Kidney epithelial cell (primary cell): ENCODE measurements at regions not wholly inside any gene's neighbourhood (a gene's known extent, or its start where the extent isn't known, plus 50 kb on each side); places are given as distances from the start of the nearest gene placed in this dataset.

Experiments
- DNase-seq: peaks from one replicate; pipeline ENCODE4 v3.0.0-alpha.2; 2010; ENCODE audit warnings: low read depth
- H3K27me3 ChIP-seq: 2 replicates; pipeline ENCODE4 v1.6.0; 2011; ENCODE audit warnings: low read length; ENCODE audit not compliant: control insufficient read depth, insufficient read depth
- H3K36me3 ChIP-seq: 2 replicates; pipeline ENCODE4 v1.5.1; 2011; ENCODE audit warnings: low read length; ENCODE audit not compliant: control insufficient read depth, insufficient read depth
- H3K4me3 ChIP-seq: 2 replicates; pipeline ENCODE4 v1.5.1; 2011; ENCODE audit warnings: low read depth, mild to moderate bottlenecking, control low read depth, low read length
- CTCF ChIP-seq: IDR thresholded peaks from 2 replicates; pipeline ENCODE4 v1.5.1; 2011; ENCODE audit warnings: mild to moderate bottlenecking, moderate library complexity, low read length, control low read depth, inconsistent platforms; ENCODE audit not compliant: insufficient read depth, poor library complexity, severe bottlenecking

DNA sequence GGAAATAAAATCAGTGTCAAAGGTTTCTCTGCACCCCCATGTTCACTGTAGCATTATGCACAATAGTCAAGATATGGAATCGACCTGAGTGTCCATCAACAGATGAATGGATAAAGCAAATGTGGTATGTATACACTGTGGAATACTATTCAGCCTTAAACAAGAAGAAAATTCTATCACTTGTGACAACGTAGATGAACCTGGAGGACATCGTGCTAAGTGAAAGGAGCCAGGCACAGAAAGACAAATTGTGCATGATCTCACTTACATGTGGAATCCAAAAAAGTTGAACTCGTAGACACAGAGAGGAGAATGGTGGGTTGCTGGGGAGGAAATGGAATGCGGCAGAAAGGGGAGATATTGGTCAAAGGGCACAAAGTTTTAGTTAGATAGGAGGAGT, 136.3 kb upstream of the ESR1 start:
- Histone ChIP-seq H3K27me3 (no peaks in the 10 kb centered on the region), H3K4me3 (no peak overlapping the region), H3K36me3 (no peaks in the 10 kb centered on the region)
- TF ChIP-seq CTCF = no peak
- DNase-seq = no peak

DNA sequence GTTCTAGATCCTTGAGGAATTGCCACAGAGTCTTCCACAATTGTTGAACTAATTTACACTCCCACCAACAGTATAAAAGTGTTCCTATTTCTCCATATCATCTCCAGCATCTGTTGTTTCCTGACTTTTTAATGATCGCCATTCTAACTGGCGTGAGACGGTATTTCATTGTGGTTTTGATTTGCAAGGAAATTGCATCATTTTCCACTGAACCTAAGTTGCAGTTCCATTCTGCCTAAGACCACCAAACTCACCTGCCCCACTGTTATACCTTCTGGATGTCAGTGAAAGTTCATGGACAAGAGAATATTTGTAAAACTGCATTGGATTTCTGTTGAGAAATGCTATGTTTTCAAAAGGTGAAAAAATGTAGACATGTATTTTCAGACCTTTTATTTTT, 132.9 kb upstream of the ESR1 start:
- DNase-seq = no peak
- H3K36me3 ChIP-seq = no peaks in the 10 kb centered on the region
- H3K27me3 ChIP-seq = no peaks in the 10 kb centered on the region
- no peak for TF ChIP-seq CTCF
- H3K4me3 ChIP-seq = no peak overlapping the region

DNA sequence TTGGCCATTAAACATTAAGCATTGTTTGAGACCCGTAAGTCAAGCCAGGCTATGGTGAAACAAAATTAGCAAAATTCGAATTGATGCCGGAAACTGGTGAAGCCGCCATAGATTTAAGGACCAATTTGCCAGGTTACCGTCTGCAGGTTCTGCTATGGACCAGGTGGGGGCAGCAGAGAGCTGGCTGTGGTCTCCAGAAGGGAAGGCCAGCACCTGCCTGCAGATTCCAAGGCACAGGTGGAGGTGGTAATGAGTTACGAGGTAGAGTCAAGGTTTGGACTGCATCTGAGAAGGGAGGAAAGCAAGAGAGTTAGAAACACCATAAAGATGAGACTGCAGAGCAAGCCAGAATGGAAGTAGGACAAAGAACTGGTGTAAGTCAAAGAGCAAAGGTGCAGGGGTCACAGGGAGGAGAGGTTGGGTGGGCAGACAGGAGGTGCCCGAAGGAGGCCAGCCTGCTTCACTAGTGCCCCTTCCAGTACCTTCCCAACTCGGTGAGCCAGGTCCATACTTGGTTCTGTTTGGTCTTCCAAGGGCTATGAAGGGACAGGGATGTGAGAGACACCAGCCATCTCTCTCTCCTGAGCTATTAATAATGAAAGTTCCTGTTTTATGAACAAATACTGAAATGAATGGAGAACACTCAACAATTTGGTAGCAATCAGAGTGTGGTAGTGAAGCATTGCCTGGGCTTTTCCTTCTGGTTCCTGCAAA, 131.6 kb upstream of the ESR1 start:
- peak; percentile 94 for TF ChIP-seq CTCF
- Histone ChIP-seq H3K4me3 (no peak overlapping the region), H3K36me3 (no peaks in the 10 kb centered on the region), H3K27me3 (no peaks in the 10 kb centered on the region)
- DNase-seq = no peak

- no peaks in the 10 kb centered on the region for H3K27me3 ChIP-seq
- no peak for TF ChIP-seq CTCF
- no peaks in the 10 kb centered on the region for H3K36me3 ChIP-seq
- no peak for DNase-seq
- no peak overlapping the region for H3K4me3 ChIP-seq
Measured at GRCh38 chr6:151676460-151676945, 131.0 kb upstream of the ESR1 start.

- no peak overlapping the region for H3K4me3 ChIP-seq
- DNase-seq = no peak
- no peaks in the 10 kb centered on the region for H3K27me3 ChIP-seq
Measured at GRCh38 chr6:151677404-151677803, 130.1 kb upstream of the ESR1 start.

More at GRCh38 chr6:151677404-151677803, 130.1 kb upstream of the ESR1 start:
- H3K36me3 ChIP-seq = no peaks in the 10 kb centered on the region
- no peak for TF ChIP-seq CTCF
